GM12872 (cell line): ENCODE measurements at regions not wholly inside any gene's neighbourhood (a gene's known extent, or its start where the extent isn't known, plus 50 kb on each side); places are given as distances from the start of the nearest gene placed in this dataset.

Source experiments
- CTCF ChIP-seq: IDR thresholded peaks from 3 replicates; pipeline ENCODE4 v1.5.1; 2011; ENCODE audit warnings: low read depth, mild to moderate bottlenecking, low read length, moderate library complexity; ENCODE audit not compliant: insufficient read depth

GRCh38 chr3:31210068-31210645 lies 315.7 kb upstream of the GADL1 start:
- TF ChIP-seq CTCF: no peak

DNA sequence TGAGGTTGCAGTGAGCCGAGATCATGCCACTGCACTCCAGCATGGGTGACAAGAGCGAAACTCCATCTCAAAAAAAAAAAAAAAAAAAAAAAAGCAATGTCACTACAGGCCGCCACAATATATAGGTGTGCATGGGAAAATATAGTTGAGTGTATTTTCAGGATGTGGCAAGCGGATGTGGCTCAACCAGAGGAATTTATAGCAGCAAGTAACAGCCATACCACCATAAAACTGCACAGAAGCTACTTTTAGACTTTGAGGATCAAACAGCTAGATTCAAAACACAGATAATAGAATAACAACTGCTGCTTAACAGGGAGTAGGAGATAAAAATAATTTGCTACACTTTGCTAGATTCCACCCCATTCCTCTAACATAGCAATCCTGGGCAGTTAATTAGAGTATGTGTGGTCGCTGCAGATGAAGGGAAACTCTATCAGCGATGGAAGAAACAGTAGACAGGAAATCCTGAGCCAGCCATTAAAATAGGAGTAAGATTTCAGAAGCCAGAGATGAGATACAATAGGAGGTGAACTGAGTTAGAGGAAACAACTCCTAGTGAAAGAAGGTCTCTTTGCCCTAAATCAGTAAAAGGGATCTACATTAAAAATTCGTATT lies 318.7 kb upstream of the STT3B start:
- no peak for TF ChIP-seq CTCF

DNA sequence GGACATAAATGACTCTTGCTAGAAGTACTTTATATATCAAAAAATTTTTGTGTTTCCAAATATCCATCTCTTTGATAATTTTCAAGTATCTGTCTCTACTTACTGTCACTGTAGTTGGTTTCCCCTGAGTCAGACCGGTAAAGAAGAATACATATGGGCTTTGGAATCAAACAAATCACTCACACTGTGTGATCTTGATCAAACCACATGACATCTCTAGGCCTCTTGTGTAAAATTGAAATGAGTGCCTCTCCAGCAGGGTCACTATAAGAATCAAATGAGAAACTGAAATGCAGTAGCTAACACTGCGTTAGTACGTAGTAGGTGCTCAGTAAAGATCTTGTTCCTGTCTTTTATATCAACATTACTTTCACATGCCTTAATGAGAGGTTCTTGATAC lies 314.6 kb upstream of the STT3B start:
- TF ChIP-seq CTCF: no peak

GRCh38 chr3:31219131-31219843 lies 313.4 kb upstream of the STT3B start:
- no peak for TF ChIP-seq CTCF

DNA sequence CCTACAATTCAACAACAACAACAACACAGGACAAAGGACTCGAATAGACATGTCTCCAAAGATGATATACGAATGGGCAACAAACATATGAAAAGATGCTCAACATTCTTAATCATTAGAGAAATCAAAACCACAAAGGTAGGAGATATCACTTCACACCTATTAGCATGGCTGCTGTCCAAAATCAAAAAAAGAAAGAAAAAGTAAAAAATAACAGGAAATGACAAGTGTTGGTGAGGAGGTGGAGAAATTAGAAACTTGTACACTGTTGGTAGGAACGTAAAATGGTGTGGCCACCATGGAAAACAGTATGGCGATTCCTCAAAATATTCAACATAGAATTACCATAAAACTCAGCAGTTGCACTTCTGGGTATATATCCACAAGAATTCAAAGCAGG lies 312.3 kb upstream of the STT3B start:
- no peak for TF ChIP-seq CTCF

DNA sequence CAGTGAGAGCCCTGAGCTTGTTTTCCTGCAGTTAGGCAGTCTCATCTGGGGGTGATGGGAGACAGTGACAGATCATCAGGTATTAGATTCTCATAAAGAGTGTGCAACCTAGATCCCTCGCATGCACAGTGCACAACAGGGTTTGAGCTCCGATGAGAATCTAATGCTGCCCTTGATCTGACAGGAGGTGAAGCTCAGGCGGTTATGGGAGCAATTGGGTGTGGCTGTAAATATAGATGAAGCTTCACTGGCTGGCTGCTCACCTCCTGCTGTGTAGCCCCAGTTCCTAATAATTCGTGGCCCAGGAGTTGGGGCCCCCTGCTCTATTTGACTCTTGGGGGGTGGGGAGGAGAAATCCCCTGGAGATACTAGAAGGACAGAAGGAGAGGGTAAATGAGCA lies 309.4 kb upstream of the STT3B start:
- no peak for TF ChIP-seq CTCF

DNA sequence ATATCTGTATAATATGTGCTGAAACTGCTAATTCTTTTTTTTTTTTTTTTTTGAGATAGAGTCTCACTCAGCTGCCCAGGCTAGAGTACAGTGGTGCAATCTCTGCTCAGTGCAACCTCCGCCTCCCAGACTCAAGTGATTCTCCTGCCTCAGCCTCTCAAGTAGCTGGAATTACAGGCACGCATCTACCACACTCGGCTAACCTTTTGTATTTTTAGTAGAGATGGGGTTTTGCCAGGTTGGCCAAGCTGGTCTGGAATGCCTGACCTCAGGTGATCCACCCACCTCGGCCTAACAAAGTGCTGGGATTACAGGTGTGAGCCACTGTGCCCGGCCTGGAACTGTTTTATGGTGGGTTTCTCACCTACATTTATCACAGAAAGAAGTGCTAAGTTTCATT lies 307.8 kb upstream of the STT3B start:
- TF ChIP-seq CTCF: no peak
